GM10266 (cell line): ENCODE measurements at regions not wholly inside any gene's neighbourhood (a gene's known extent, or its start where the extent isn't known, plus 50 kb on each side); places are given as distances from the start of the nearest gene placed in this dataset.

Experiments used
- DNase-seq: peaks from one replicate; pipeline ENCODE4 v3.0.0; 2012; ENCODE audit errors: extremely low spot score
- CTCF ChIP-seq: IDR thresholded peaks from 2 replicates; pipeline ENCODE4 v1.5.1; 2012; ENCODE audit warnings: mild to moderate bottlenecking, low read depth; ENCODE audit not compliant: control insufficient read depth, insufficient read depth; ENCODE audit errors: missing control alignments

- no peak for TF ChIP-seq CTCF
- no peak for DNase-seq
Measured at GRCh38 chr20:39602649-39603048, 640.5 kb downstream of the DHX35 start.

- TF ChIP-seq CTCF: no peak
- no peak for DNase-seq
Measured at GRCh38 chr20:39600871-39601270, 638.7 kb downstream of the DHX35 start.

- TF ChIP-seq CTCF: no peak
- DNase-seq: no peak
Measured at GRCh38 chr20:39600156-39600555, 638.0 kb downstream of the DHX35 start.

- no peak for TF ChIP-seq CTCF
- DNase-seq: no peak
Measured at GRCh38 chr20:39596554-39596953, 634.4 kb downstream of the DHX35 start.

GRCh38 chr20:39592371-39592770 lies 630.2 kb downstream of the DHX35 start:
- DNase-seq: no peak
- TF ChIP-seq CTCF: no peak

- DNase-seq: no peak
- TF ChIP-seq CTCF: no peak
Measured at GRCh38 chr20:39588148-39588757, 626.1 kb downstream of the DHX35 start.

GRCh38 chr20:39581034-39581433 lies 618.9 kb downstream of the DHX35 start:
- no peak for DNase-seq
- no peak for TF ChIP-seq CTCF
